Endothelial cell of umbilical vein (primary cell): ENCODE measurements at regions not wholly inside any gene's neighbourhood (a gene's known extent, or its start where the extent isn't known, plus 50 kb on each side); places are given as distances from the start of the nearest gene placed in this dataset.
"Not testable (repeated sequence)": the region's sequence is repeated elsewhere in the genome, so short reads cannot be mapped to it uniquely, and the experiment has no call there.

Source experiments
- BruUV-seq: library from RNA; stranded (reverse); fragments of 400-500 nt; replicated peaks from 2 replicates; lab custom pipeline; 2021; lab: Mats Ljungman, UMichigan
- CTCF ChIA-PET: fragments of 300-600, 350-600 bp; sonication (Branson Sonifier 250); formaldehyde crosslinking; loops from one replicate; lab custom pipeline; 2021; ENCODE audit warnings: antibody characterized with exemption, inconsistent platforms; lab: Charles Lee
- POLR2A ChIA-PET: fragments of 300-600, 350-600 bp; sonication (Branson Sonifier 250); formaldehyde crosslinking; loops from one replicate; lab custom pipeline; 2021; ENCODE audit warnings: antibody characterized with exemption, inconsistent platforms; lab: Charles Lee
- DNase-seq: peaks from one replicate; pipeline ENCODE4 v3.0.0-alpha.2; 2011; ENCODE audit warnings: low read depth, low spot score
- FAIRE-seq: peaks from 2 replicates; lab custom pipeline; 2011; peaks lifted over from hg19 to GRCh38; lab: Jason Lieb, UNC
- H2AFZ ChIP-seq: 2 replicates; pipeline ENCODE4 v1.6.0; 2012; ENCODE audit warnings: low read depth, low read length, control low read depth, inconsistent platforms
- H3K27ac ChIP-seq: 2 replicates; pipeline ENCODE4 v1.5.1; 2011; ENCODE audit warnings: low read depth, mild to moderate bottlenecking, control low read depth, low read length, moderate library complexity; ENCODE audit not compliant: insufficient read depth
- H3K27me3 ChIP-seq, 2 experiments: 2 replicates each; pipeline versions ENCODE4 v1.6.0 to v1.6.1; 2011; ENCODE audit warnings: low read length in 2 of 2, mixed read lengths in 1 of 2; ENCODE audit not compliant: control insufficient read depth in 2 of 2, insufficient read depth in 2 of 2
- H3K36me3 ChIP-seq, 2 experiments: 2 replicates in 1 of 2; 3 replicates in 1 of 2; pipeline ENCODE4 v1.5.1; 2011; ENCODE audit warnings: low read length in 2 of 2, mild to moderate bottlenecking in 1 of 2, moderate library complexity in 1 of 2; ENCODE audit not compliant: control insufficient read depth in 2 of 2, insufficient read depth in 2 of 2; ENCODE audit errors: extremely low read depth in 1 of 2
- H3K4me1 ChIP-seq: 3 replicates; pipeline ENCODE4 v1.5.1; 2011; ENCODE audit warnings: mild to moderate bottlenecking, low read length; ENCODE audit not compliant: control insufficient read depth, insufficient read depth; ENCODE audit errors: extremely low read depth
- H3K4me2 ChIP-seq: 2 replicates; pipeline ENCODE4 v1.6.1; 2011; ENCODE audit warnings: low read length, control low read depth, mixed read lengths; ENCODE audit not compliant: insufficient read depth
- H3K4me3 ChIP-seq, 3 experiments: fragments of 200-600 bp in 1 of 3; sonication (generic), shearing (Covaris generic) in 1 of 3; replicated peaks in 1 of 3; 2 replicates each; pipeline ENCODE4 v1.5.1; 2011 to 2016; ENCODE audit warnings: control low read depth in 3 of 3, low read length in 3 of 3, mild to moderate bottlenecking in 2 of 3, inconsistent platforms in 1 of 3, low read depth in 1 of 3, moderate library complexity in 1 of 3; ENCODE audit not compliant: insufficient read depth in 1 of 3
- H3K79me2 ChIP-seq: 2 replicates; pipeline ENCODE4 v1.6.0; 2012; ENCODE audit warnings: low read length, inconsistent platforms; ENCODE audit not compliant: control insufficient read depth, insufficient read depth
- H3K9ac ChIP-seq: replicated peaks from 2 replicates; pipeline ENCODE3; 2011; ENCODE audit warnings: low read length, control low read depth; ENCODE audit not compliant: insufficient read depth; ENCODE audit errors: extremely low read depth
- H3K9me1 ChIP-seq: replicated peaks from 3 replicates; pipeline ENCODE4 v1.6.0; 2011; ENCODE audit warnings: mild to moderate bottlenecking, low read length; ENCODE audit not compliant: control insufficient read depth, insufficient read depth; ENCODE audit errors: extremely low read depth
- H3K9me3 ChIP-seq: replicated peaks from 2 replicates; pipeline ENCODE4 v1.5.1; 2012; ENCODE audit warnings: low read length, inconsistent platforms; ENCODE audit not compliant: control insufficient read depth, insufficient read depth
- H4K20me1 ChIP-seq: replicated peaks from 2 replicates; pipeline ENCODE3; 2011; ENCODE audit warnings: mild to moderate bottlenecking, low read length; ENCODE audit not compliant: control insufficient read depth, insufficient read depth; ENCODE audit errors: extremely low read depth
- dilution Hi-C: fragments of 300-500 bp; cut with MboI; formaldehyde crosslinking; loops from one replicate; pipeline ENCODE4 v1.15.0; 2019; ENCODE audit warnings: low sequenced_read_pairs; ENCODE audit not compliant: extremely low pct_ligation_motif_present
- intact Hi-C: fragments of 100-400 bp; cut with micrococcal nuclease; formaldehyde crosslinking; loops from one replicate; pipeline ENCODE4 v1.10.0; 2022

GRCh38 chr12:31162896-31163560 lies 89.4 kb downstream of the DDX11 start:
- H3K4me1 ChIP-seq, H3K9ac ChIP-seq, H3K27ac ChIP-seq, H3K79me2 ChIP-seq, H3K9me1 ChIP-seq, FAIRE-seq, H3K27me3 ChIP-seq, DNase-seq, H3K9me3 ChIP-seq, H4K20me1 ChIP-seq, POLR2A ChIA-PET, H3K4me3 ChIP-seq, H3K4me2 ChIP-seq, CTCF ChIA-PET, BruUV-seq, H3K36me3 ChIP-seq, intact Hi-C loops, H2AFZ ChIP-seq, dilution Hi-C loops: not testable (repeated sequence)

- BruUV-seq, H3K4me3 ChIP-seq, H3K27me3 ChIP-seq, H2AFZ ChIP-seq, DNase-seq, FAIRE-seq, H3K9ac ChIP-seq, POLR2A ChIA-PET, H3K9me3 ChIP-seq, intact Hi-C loops, H3K9me1 ChIP-seq, H3K36me3 ChIP-seq, H3K79me2 ChIP-seq, H4K20me1 ChIP-seq, H3K27ac ChIP-seq, CTCF ChIA-PET, H3K4me1 ChIP-seq, H3K4me2 ChIP-seq, dilution Hi-C loops: not testable (repeated sequence)
Observed at GRCh38 chr12:31174293-31174692, 100.6 kb downstream of the DDX11 start.

DNA sequence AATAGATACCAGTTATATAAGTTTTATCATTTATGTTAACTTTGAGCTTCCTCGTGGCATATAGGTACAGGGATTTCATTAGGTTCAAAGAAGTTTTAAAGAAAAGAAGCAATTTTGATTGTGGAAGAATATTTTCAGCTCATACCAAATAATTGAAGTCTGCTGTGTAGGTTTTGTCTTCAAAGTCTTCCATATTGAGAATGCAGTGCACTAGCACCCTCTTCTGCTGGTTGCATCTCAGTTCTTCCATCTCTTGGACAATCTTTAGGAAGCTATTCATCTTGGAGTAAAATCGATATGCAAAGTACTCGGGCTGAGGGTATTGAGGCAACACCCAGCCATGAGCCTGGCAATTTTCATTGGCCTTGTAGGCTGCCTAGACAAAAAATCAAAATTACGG lies 103.9 kb downstream of the DDX11 start:
- dilution Hi-C loops, H3K79me2 ChIP-seq, POLR2A ChIA-PET, BruUV-seq, H3K9me3 ChIP-seq, H3K9ac ChIP-seq, H3K36me3 ChIP-seq, H3K4me1 ChIP-seq, H3K4me2 ChIP-seq, H3K27me3 ChIP-seq, H3K27ac ChIP-seq, DNase-seq, H3K4me3 ChIP-seq, H2AFZ ChIP-seq, H4K20me1 ChIP-seq, H3K9me1 ChIP-seq: not testable (repeated sequence)
- FAIRE-seq, result peak; percentile 81
- CTCF ChIA-PET, result interaction anchor here (0.7 kb wide), 1 partner anchor 327 kb away, joined by 5 read pairs; no protein-coding TSS in a partner anchor
- intact Hi-C loops, result loop anchor here (5.0 kb wide), 1 partner anchor 325 kb away; no protein-coding TSS in a partner anchor

DNA sequence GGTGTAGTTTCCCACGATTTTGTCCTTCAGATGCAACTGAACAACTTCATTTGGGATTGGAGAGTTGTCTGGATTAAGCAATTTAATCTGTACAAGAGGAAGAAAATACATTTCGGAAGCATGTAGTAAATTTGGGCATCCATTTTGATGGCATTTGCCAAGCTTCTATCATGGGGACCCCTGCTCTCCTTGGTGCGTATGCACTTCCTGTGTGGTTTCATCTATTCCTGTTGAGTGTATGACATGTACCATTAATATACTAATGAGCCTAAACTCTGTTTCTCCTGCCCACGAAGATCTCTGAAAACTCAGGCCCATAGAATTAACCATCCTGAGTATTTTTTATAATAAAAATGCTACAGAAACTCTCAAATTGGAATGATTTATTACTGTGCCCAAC lies 105.2 kb downstream of the DDX11 start:
- H2AFZ ChIP-seq, H3K79me2 ChIP-seq, FAIRE-seq, H3K9me3 ChIP-seq, H4K20me1 ChIP-seq, dilution Hi-C loops, POLR2A ChIA-PET, H3K4me1 ChIP-seq, H3K9ac ChIP-seq, DNase-seq, CTCF ChIA-PET, H3K4me2 ChIP-seq, BruUV-seq, H3K4me3 ChIP-seq, H3K27me3 ChIP-seq, H3K36me3 ChIP-seq, H3K27ac ChIP-seq, H3K9me1 ChIP-seq: not testable (repeated sequence)
- intact Hi-C loops, result loop anchor here (5.0 kb wide), 1 partner anchor 327 kb away; no protein-coding TSS in a partner anchor
